NT2/D1 (cell line): ENCODE measurements at regions not wholly inside any gene's neighbourhood (a gene's known extent, or its start where the extent isn't known, plus 50 kb on each side); places are given as distances from the start of the nearest gene placed in this dataset.

Experiments used
- SUZ12 ChIP-seq: IDR thresholded peaks from 2 replicates; pipeline ENCODE4 v1.6.1; 2011; ENCODE audit not compliant: insufficient read length, insufficient read depth; ENCODE audit errors: extremely low read depth
- YY1 ChIP-seq: IDR thresholded peaks from 2 replicates; pipeline ENCODE4 v1.6.1; 2011; ENCODE audit not compliant: insufficient read length, insufficient read depth
- ZNF274 ChIP-seq: IDR thresholded peaks from 2 replicates; pipeline ENCODE4 v1.6.1; 2011; ENCODE audit warnings: mild to moderate bottlenecking, low read depth, low read length

DNA sequence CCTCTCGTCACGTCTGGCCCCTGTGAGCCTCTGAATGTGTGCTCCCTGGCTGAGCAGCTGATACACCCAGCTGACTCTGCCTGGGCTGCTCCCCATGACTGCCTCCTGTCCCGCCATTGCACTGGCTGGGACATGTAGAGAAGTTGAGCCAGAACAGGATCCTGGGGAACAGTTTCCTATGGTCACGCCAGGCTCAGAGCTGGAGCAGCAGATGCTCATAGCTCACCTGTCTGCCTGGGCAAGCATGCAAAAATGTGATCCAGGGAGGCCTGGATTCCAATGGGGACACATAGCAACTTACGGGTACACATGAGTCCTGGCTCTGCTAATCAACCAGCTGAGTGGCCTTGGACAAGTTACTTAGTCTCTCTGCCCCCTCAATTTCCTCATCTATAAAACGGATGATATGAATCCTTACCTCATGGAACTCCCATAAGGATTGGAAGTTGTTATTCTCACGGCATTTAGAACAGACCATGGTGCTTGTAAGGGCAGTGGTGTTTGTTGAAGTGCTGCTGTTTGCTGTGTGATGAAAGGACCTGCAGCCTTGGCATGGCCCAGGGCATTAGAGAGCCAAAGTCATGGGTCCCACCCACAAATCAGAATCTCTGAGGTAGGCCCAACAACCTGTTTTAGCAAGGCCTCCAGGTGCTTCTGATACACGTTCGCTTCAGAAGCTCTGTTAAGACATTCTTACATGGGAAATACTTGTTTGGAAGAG lies 150.3 kb upstream of the VANGL1 start:
- no peak for TF ChIP-seq YY1
- TF ChIP-seq SUZ12: no peak
- no peak for TF ChIP-seq ZNF274
